Panc1 (cell line): ENCODE measurements at regions not wholly inside any gene's neighbourhood (a gene's known extent, or its start where the extent isn't known, plus 50 kb on each side); places are given as distances from the start of the nearest gene placed in this dataset.

Experiments used
- ATAC-seq: fragments of 200-7000 bp; cut with Tn5 transposase; 2 replicates; pipeline ENCODE4 v1.9.1; 2020; ENCODE audit warnings: mild to moderate bottlenecking, moderate library complexity
- BruUV-seq: library from RNA; stranded (reverse); fragments of 400-500 nt; replicated peaks from 2 replicates; lab custom pipeline; 2021; lab: Mats Ljungman, UMichigan
- CTCF ChIA-PET: fragments of 300-600 bp; sonication (Branson Sonifier 250); formaldehyde crosslinking; loops from one replicate; lab custom pipeline; 2022; ENCODE audit warnings: antibody characterized with exemption; lab: Charles Lee
- POLR2A ChIA-PET: fragments of 300-600 bp; sonication (Branson Sonifier 250); formaldehyde crosslinking; loops from one replicate; lab custom pipeline; 2022; ENCODE audit warnings: antibody characterized with exemption; lab: Charles Lee
- DNase-seq: peaks from one replicate; pipeline ENCODE4 v3.0.0-alpha.2; 2010; ENCODE audit warnings: low read depth, low spot score
- H3K27ac ChIP-seq: 2 replicates; pipeline ENCODE4 v1.5.1; 2011; ENCODE audit warnings: mild to moderate bottlenecking, low read length, inconsistent platforms
- H3K27me3 ChIP-seq: fragments of 200-500 bp; sonication (Bioruptor generic); 2 replicates; pipeline ENCODE4 v1.6.0; 2014; ENCODE audit warnings: low read length, inconsistent platforms; ENCODE audit not compliant: control insufficient read depth, insufficient read depth
- H3K36me3 ChIP-seq: fragments of 200-500 bp; sonication (Bioruptor generic); 2 replicates; pipeline ENCODE4 v1.5.1; 2014; ENCODE audit warnings: inconsistent platforms, mild to moderate bottlenecking, low read length, moderate library complexity; ENCODE audit not compliant: control insufficient read depth, insufficient read depth
- H3K4me1 ChIP-seq: 2 replicates; pipeline ENCODE4 v1.5.1; 2011; ENCODE audit warnings: inconsistent platforms, mild to moderate bottlenecking, low read length, moderate library complexity; ENCODE audit not compliant: control insufficient read depth, insufficient read depth
- H3K4me3 ChIP-seq, 2 experiments: 2 replicates each; pipeline ENCODE4 v1.5.1; 2011 to 2012; ENCODE audit warnings: low read depth in 2 of 2, low read length in 2 of 2, mild to moderate bottlenecking in 2 of 2, inconsistent platforms in 1 of 2, moderate library complexity in 1 of 2
- H3K9me3 ChIP-seq: fragments of 200-500 bp; sonication (Bioruptor generic); 2 replicates; pipeline ENCODE4 v1.5.1; 2014; ENCODE audit warnings: low read depth, mild to moderate bottlenecking, inconsistent platforms, low read length, moderate library complexity; ENCODE audit not compliant: control insufficient read depth, insufficient read depth
- CTCF ChIP-seq: fragments of 450-650 bp; IDR thresholded peaks from 2 replicates; pipeline ENCODE4 v1.5.1; 2017; ENCODE audit warnings: mild to moderate bottlenecking
- POLR2AphosphoS5 ChIP-seq: IDR thresholded peaks from 2 replicates; pipeline ENCODE4 v1.6.1; 2012; ENCODE audit warnings: mild to moderate bottlenecking, low read depth, low read length, moderate library complexity
- SIN3A ChIP-seq: IDR thresholded peaks from 2 replicates; pipeline ENCODE4 v1.6.1; 2012; ENCODE audit warnings: low read depth, mild to moderate bottlenecking, low read length, moderate library complexity, borderline replicate concordance; ENCODE audit not compliant: insufficient read depth
- TCF7L2 ChIP-seq: IDR thresholded peaks from 2 replicates; pipeline ENCODE4 v1.6.1; 2011; ENCODE audit warnings: mild to moderate bottlenecking, low read depth, low read length, inconsistent platforms
- in situ Hi-C: cut with HindIII; loops from 2 replicates; pipeline ENCODE4 v1.10.0; 2016; ENCODE audit warnings: low sequenced_read_pairs, low pct_unique_long_range_greater_than_20kb
- intact Hi-C: fragments of 100-400 bp; cut with micrococcal nuclease; formaldehyde crosslinking; loops from one replicate; pipeline ENCODE4 v1.10.0; 2022; ENCODE audit not compliant: unreplicated experiment
- TF ChIP-seq, protein P1 (sequence below), 2 experiments: IDR thresholded peaks; 2 replicates each; pipeline ENCODE4 v1.6.1; 2011 to 2012; ENCODE audit warnings: low read depth in 2 of 2, control low read depth in 1 of 2, low read length in 1 of 2, mild to moderate bottlenecking in 1 of 2, moderate library complexity in 1 of 2; ENCODE audit not compliant: insufficient read depth in 1 of 2

GRCh38 chr14:44626423-44626822 is 119.3 kb upstream of the FSCB start:
- no peaks in the 10 kb centered on the region for H3K9me3 ChIP-seq
- in situ Hi-C loops = no loop called here
- H3K4me3 ChIP-seq = no peak overlapping the region
- ATAC-seq = no peak
- H3K36me3 ChIP-seq = no peaks in the 10 kb centered on the region
- ChIA-PET POLR2A (no interaction called here), CTCF (no interaction called here)
- H3K27ac ChIP-seq = no peak overlapping the region
- intact Hi-C loops = no loop called here
- DNase-seq = no peak
- no peak for TF ChIP-seq CTCF
- no peak for TF ChIP-seq SIN3A
- H3K27me3 ChIP-seq = no peaks in the 10 kb centered on the region
- H3K4me1 ChIP-seq = no peaks in the 10 kb centered on the region
- BruUV-seq = no TSS peak

DNA sequence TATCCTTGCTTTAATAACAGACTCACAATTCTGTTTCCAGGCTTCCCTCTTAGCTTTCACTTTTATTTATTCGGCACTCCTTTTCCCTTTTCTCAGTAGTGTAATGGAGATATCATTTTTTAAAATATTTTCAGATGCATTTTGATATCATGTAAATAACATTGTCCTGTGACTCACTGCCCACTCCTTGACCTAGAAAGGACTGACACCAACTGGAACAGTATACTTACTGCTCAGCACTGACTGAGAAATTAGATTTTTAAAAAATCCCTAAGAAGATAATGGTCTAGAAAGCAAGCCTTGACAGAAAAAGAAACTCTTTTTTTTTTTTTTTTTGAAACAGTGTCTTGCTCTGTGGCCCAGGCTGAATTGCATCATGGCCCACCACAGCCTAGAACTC is 118.0 kb upstream of the FSCB start:
- no peaks in the 10 kb centered on the region for H3K9me3 ChIP-seq
- CTCF ChIA-PET = no interaction called here
- no peaks in the 10 kb centered on the region for H3K27me3 ChIP-seq
- no peak overlapping the region for H3K27ac ChIP-seq
- TF ChIP-seq TCF7L2 = no peak
- no peak for TF ChIP-seq SIN3A
- TF ChIP-seq, protein P1, sequence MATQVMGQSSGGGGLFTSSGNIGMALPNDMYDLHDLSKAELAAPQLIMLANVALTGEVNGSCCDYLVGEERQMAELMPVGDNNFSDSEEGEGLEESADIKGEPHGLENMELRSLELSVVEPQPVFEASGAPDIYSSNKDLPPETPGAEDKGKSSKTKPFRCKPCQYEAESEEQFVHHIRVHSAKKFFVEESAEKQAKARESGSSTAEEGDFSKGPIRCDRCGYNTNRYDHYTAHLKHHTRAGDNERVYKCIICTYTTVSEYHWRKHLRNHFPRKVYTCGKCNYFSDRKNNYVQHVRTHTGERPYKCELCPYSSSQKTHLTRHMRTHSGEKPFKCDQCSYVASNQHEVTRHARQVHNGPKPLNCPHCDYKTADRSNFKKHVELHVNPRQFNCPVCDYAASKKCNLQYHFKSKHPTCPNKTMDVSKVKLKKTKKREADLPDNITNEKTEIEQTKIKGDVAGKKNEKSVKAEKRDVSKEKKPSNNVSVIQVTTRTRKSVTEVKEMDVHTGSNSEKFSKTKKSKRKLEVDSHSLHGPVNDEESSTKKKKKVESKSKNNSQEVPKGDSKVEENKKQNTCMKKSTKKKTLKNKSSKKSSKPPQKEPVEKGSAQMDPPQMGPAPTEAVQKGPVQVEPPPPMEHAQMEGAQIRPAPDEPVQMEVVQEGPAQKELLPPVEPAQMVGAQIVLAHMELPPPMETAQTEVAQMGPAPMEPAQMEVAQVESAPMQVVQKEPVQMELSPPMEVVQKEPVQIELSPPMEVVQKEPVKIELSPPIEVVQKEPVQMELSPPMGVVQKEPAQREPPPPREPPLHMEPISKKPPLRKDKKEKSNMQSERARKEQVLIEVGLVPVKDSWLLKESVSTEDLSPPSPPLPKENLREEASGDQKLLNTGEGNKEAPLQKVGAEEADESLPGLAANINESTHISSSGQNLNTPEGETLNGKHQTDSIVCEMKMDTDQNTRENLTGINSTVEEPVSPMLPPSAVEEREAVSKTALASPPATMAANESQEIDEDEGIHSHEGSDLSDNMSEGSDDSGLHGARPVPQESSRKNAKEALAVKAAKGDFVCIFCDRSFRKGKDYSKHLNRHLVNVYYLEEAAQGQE (IDR thresholded peaks at IDR 0.05; ENCODE audit: insufficient read depth in 1 of 2, low read depth in 2 of 2, low read length in 1 of 2) = no peak
- no peak for TF ChIP-seq CTCF
- no peak for TF ChIP-seq POLR2AphosphoS5
- intact Hi-C loops = no loop called here
- ATAC-seq (no peak), DNase-seq (no peak)
- no peaks in the 10 kb centered on the region for H3K36me3 ChIP-seq
- H3K4me3 ChIP-seq = no peak overlapping the region
- POLR2A ChIA-PET = no interaction called here
- BruUV-seq = no TSS peak
- H3K4me1 ChIP-seq = no peaks in the 10 kb centered on the region
- in situ Hi-C loops = no loop called here
